CD4-positive, alpha-beta T cell treated with Interleukin-12 subunit alpha and Interleukin-12 subunit beta, for 1 hour (primary cell): ENCODE measurements at regions not wholly inside any gene's neighbourhood (a gene's known extent, or its start where the extent isn't known, plus 50 kb on each side); places are given as distances from the start of the nearest gene placed in this dataset.

Source experiments
- DNase-seq: peaks from one replicate; pipeline ENCODE4 v3.0.0-alpha.2; 2020

- DNase-seq, result no peak
Observed at GRCh38 chr10:85510682-85511081, 855.9 kb downstream of the GRID1 start.

- no peak for DNase-seq
Observed at GRCh38 chr10:85513436-85513835, 853.2 kb downstream of the GRID1 start.

DNA sequence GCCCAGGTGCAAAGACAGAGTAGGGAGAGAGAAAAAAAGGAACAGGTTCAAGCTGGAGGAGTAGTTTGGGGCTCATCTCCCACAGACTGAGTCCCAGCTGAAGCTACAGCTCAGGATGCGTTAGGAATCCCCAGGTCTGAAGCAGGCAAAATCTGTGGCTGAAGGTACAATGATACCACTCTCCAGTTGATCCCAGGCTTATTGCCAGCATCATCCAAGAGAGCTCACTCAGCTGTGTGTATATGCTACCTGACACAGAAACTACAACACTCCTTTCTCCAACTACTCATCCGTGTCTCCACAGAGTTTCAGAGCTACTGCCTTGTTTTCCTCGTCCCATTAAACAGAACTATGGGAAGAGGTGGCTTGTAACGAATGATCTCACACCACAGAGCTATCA is 851.3 kb downstream of the GRID1 start:
- no peak for DNase-seq

GRCh38 chr10:85524001-85524666 is 842.5 kb downstream of the GRID1 start:
- no peak for DNase-seq

- no peak for DNase-seq
Observed at GRCh38 chr10:85527616-85528317, 838.8 kb downstream of the GRID1 start.

DNA sequence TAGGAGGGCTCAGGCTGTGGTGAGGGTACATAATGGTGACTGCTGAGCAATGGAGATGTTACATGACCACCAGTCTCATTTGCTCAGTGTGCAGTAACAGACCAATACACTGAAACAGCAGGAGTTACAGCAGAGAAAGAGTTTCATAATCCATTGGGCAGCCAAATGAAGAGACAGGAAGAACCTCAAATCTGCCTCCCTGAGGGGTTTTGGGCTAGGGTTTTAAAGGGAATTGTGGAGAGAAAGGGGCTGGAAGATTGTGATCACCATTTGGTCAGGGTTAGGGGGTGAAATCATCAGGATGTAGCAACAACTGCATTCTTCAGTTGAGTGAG is 838.3 kb downstream of the GRID1 start:
- no peak for DNase-seq

GRCh38 chr10:85531706-85532105 is 834.9 kb downstream of the GRID1 start:
- DNase-seq, result no peak

GRCh38 chr10:85532773-85533172 is 833.8 kb downstream of the GRID1 start:
- no peak for DNase-seq

DNA sequence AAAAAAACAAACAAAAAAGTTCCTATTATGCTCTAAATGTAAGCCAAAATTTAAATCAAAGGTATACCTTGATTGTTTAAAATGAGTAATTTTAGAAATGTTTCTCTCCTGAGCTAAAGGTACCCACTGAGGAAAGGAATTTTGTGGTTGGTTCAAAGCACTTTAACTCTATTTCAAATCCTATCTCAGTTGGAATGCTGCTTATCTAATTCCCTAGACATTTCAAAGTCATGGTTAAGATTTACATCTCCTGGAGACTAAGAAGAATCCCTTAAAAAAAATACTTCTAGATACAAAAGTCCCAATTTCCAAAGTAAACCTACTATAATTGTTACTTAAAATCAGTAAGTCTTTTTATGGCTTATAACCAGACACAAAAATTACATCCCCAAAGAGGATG is 830.7 kb downstream of the GRID1 start:
- DNase-seq, result no peak

GRCh38 chr10:85537561-85537960 is 829.0 kb downstream of the GRID1 start:
- no peak for DNase-seq

DNA sequence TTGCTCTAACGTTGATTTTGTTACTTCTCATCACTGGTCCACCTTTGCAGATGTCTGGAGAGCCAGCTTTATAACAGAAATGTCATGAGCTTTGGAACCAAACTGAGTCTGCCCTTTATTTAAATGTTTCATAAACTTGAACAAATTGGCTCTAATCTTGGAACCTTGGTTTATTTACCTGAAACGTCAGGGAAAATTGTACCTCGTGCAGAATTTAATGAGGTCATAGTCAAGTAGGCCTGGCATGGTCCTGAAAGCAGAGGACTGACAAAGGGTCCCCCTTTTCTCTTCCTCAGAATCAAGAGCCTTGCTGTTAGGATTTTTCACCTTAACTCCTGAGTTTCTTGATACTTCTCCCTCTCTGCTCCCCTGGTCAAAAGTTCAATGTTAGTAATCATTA is 828.0 kb downstream of the GRID1 start:
- no peak for DNase-seq

DNA sequence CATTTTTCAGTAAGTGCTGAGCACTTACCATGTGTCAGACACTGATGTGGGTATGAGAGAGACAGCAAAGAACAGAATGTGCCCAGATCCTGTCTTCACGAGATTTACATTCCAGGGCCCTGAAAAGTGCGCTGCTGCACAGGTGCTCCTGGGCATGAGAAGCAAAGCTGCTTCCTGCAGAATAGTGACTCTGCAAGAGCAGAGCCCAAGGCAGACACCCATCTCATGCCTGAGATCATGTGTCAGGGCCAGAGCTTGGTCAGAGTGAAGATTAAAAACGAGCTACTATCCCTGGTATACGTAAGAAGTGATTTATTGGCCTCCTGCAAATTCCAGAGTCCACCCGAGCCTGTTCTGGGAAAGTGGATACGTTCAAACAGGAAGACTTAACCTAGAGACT is 824.4 kb downstream of the GRID1 start:
- no peak for DNase-seq

GRCh38 chr10:85542936-85543730 is 823.5 kb downstream of the GRID1 start:
- DNase-seq, result no peak

DNA sequence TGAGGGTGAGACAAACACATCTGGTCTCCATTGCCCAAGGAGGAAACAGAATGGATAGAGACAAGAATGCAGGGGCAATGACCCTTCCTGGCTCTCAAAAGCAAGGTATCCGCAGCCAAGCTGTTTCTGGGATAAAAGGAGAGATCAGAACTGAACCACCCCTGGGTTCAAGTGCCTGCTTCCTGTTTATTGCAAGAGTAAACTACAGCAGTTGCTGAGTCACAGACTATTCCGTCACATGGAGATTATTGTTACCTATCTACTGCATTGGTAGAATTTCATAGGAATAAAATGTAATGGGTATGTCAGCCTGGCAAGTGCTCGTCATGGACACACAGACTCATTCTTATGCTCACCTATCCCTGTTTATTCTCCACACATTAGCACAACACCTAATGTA is 821.6 kb downstream of the GRID1 start:
- no peak for DNase-seq

DNA sequence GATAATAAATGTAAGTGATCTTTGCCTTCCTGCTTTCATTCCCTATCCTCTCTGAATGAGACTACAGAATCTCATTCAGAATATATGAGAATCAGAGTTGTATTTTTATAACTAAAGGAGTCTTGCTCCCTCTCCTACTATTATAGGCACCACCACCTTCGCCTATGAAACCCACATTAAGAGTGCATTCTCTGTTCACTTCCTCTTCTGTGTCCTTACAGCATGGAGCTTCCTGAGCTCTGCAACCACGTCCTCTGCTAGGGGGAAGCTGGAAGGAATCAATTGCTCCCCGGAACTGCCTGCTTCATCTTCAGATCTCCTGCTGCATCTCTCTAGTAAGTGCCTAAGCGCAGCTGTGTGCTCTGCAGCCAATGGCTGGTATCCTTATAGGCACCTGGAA is 820.7 kb downstream of the GRID1 start:
- DNase-seq, result no peak

DNA sequence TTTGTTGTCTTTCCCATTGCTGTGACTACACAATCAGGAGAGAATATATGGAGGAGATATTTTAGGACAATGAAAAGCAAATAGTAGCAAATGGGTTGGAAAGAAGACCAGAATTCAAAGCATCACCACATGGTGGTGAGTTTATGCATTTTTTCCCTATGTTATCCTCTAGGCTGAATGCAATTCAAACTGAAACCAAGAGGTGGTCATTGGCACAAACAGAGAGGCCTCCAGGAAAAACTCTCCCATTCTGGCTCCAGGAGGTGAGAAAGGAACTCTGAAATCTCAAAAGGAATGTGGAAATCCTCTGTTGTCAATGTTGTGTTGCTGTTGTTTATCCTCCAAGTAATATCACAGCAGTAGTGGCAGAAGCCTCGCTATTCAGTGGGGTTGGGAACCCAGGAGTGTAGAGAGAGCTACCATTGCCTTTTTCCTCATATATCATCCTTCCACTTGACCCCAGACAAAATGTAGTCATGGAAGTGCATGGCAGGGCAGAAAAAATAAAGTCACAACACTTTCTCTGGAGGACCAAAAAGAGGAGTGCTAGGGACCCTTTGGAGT is 819.1 kb downstream of the GRID1 start:
- DNase-seq, result no peak

DNA sequence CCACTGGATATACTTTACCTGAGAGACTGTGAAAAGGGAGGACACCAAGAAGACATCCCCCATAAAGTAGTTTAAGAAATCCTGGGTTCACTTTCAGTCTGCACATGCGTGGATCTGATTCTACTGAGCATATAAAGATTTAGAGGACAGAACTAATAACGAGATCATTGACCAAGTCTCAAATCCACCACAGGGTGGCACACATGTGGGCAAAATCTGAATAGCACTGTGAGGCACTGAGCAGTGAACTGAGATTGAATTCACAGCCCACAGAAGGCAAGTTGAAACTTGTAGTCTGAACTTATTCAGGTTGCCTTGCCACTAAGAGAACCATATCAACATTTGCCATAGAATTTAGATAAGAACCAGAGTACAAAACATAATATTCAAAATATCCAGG is 818.6 kb downstream of the GRID1 start:
- DNase-seq, result peak; percentile 29
